ENCODE measurements at regions not wholly inside any gene's neighbourhood (a gene's known extent, or its start where the extent isn't known, plus 50 kb on each side); places are given as distances from the start of the nearest gene placed in this dataset.

GRCh38 chr12:19572920-19573558 is 133.7 kb downstream of the AEBP2 start:
- peak; percentile 51 for DNase-seq (ENCODE audit: low spot score)

- no peak for DNase-seq (ENCODE audit: low spot score)
Observed at GRCh38 chr12:19573866-19574265, 134.6 kb downstream of the AEBP2 start.

GRCh38 chr12:19574601-19575000 is 135.3 kb downstream of the AEBP2 start:
- no peak for DNase-seq (ENCODE audit: low spot score)

GRCh38 chr12:19575337-19576243 is 136.3 kb downstream of the AEBP2 start:
- peak; percentile 32 for DNase-seq (ENCODE audit: low spot score)

GRCh38 chr12:19576506-19577280 is 137.4 kb downstream of the AEBP2 start:
- no peak for DNase-seq (ENCODE audit: low spot score)

- no peak for DNase-seq (ENCODE audit: low spot score)
Observed at GRCh38 chr12:19577281-19577530, 137.9 kb downstream of the AEBP2 start.

- DNase-seq (ENCODE audit: low spot score) = no peak
Observed at GRCh38 chr12:19584732-19585131, 145.4 kb downstream of the AEBP2 start.

- DNase-seq (ENCODE audit: low spot score) = no peak
Observed at GRCh38 chr12:19588951-19589350, 149.7 kb downstream of the AEBP2 start.

GRCh38 chr12:19591951-19592350 is 152.7 kb downstream of the AEBP2 start:
- no peak for DNase-seq (ENCODE audit: low spot score)

- DNase-seq (ENCODE audit: low spot score) = no peak
Observed at GRCh38 chr12:19596434-19597166, 157.3 kb downstream of the AEBP2 start.

GRCh38 chr12:19597167-19598026 is 158.1 kb downstream of the AEBP2 start:
- no peak for DNase-seq (ENCODE audit: low spot score)

GRCh38 chr12:19605720-19606119 is 166.4 kb downstream of the AEBP2 start:
- DNase-seq (ENCODE audit: low spot score) = no peak

GRCh38 chr12:19608039-19608438 is 168.7 kb downstream of the AEBP2 start:
- peak; percentile 6 for DNase-seq (ENCODE audit: low spot score)

GRCh38 chr12:19613051-19613535 is 173.8 kb downstream of the AEBP2 start:
- DNase-seq (ENCODE audit: low spot score) = no peak

- no peak for DNase-seq (ENCODE audit: low spot score)
Observed at GRCh38 chr12:19614601-19615383, 175.5 kb downstream of the AEBP2 start.

GRCh38 chr12:19615384-19615725 is 176.1 kb downstream of the AEBP2 start:
- DNase-seq (ENCODE audit: low spot score) = no peak

- no peak for DNase-seq (ENCODE audit: low spot score)
Observed at GRCh38 chr12:19616781-19617180, 177.5 kb downstream of the AEBP2 start.

- peak; percentile 51 for DNase-seq (ENCODE audit: low spot score)
Observed at GRCh38 chr12:19620222-19620621, 180.9 kb downstream of the AEBP2 start.

GRCh38 chr12:19623751-19624399 is 184.6 kb downstream of the AEBP2 start:
- DNase-seq (ENCODE audit: low spot score) = no peak

GRCh38 chr12:19624491-19624890 is 185.2 kb downstream of the AEBP2 start:
- DNase-seq (ENCODE audit: low spot score) = no peak

Measured in LoVo (cell line).